MM.1S (cell line): ENCODE measurements at regions not wholly inside any gene's neighbourhood (a gene's known extent, or its start where the extent isn't known, plus 50 kb on each side); places are given as distances from the start of the nearest gene placed in this dataset.

Source experiments
- DNase-seq: peaks from one replicate; pipeline ENCODE4 v3.0.0-alpha.2; 2015
- H2AFZ ChIP-seq: fragments of 300-600 bp; sonication (generic); 2 replicates; pipeline ENCODE4 v1.6.0; 2016; ENCODE audit warnings: antibody characterized with exemption, low read length
- H3F3A ChIP-seq: fragments of 300-600 bp; sonication (generic); 2 replicates; pipeline ENCODE4 v1.6.1; 2016; ENCODE audit warnings: mild to moderate bottlenecking, antibody characterized with exemption, low read length, moderate library complexity, mixed read lengths; ENCODE audit not compliant: insufficient read depth
- H3K27ac ChIP-seq: fragments of 300-600 bp; sonication (generic); 2 replicates; pipeline ENCODE4 v1.5.1; 2016; ENCODE audit warnings: mild to moderate bottlenecking, low read length
- H3K27me3 ChIP-seq: fragments of 300-600 bp; sonication (generic); replicated peaks from 2 replicates; pipeline ENCODE4 v1.6.0; 2016; ENCODE audit warnings: low read length; ENCODE audit not compliant: insufficient read depth
- H3K36me3 ChIP-seq: fragments of 300-600 bp; sonication (generic); replicated peaks from 2 replicates; pipeline ENCODE4 v1.6.1; 2016; ENCODE audit warnings: mild to moderate bottlenecking, low read length, mixed read lengths; ENCODE audit not compliant: insufficient read depth
- H3K4me1 ChIP-seq: fragments of 300-600 bp; sonication (generic); 2 replicates; pipeline ENCODE4 v1.6.1; 2016; ENCODE audit warnings: low read length, mixed read lengths
- H3K4me2 ChIP-seq: fragments of 300-600 bp; sonication (generic); 2 replicates; pipeline ENCODE4 v1.6.0; 2016; ENCODE audit warnings: low read depth, low read length
- H3K4me3 ChIP-seq: fragments of 300-600 bp; sonication (generic); 2 replicates; pipeline ENCODE4 v1.5.1; 2016; ENCODE audit warnings: low read length, mixed read lengths
- H3K79me2 ChIP-seq: fragments of 300-600 bp; sonication (generic); 2 replicates; pipeline ENCODE4 v1.6.1; 2016; ENCODE audit warnings: mixed run types, low read length, mixed read lengths
- H3K9ac ChIP-seq: fragments of 300-600 bp; sonication (generic); 2 replicates; pipeline ENCODE4 v1.6.1; 2016; ENCODE audit warnings: low read length, mixed read lengths
- H3K9me2 ChIP-seq: fragments of 300-600 bp; sonication (generic); replicated peaks from 2 replicates; pipeline ENCODE4 v1.6.1; 2016; ENCODE audit warnings: mild to moderate bottlenecking, low read length, mixed read lengths; ENCODE audit not compliant: insufficient read depth
- H3K9me3 ChIP-seq: fragments of 300-600 bp; sonication (generic); replicated peaks from 2 replicates; pipeline ENCODE4 v1.6.1; 2016; ENCODE audit warnings: mild to moderate bottlenecking, low read length, mixed read lengths; ENCODE audit not compliant: insufficient read depth
- H4K20me1 ChIP-seq: fragments of 300-600 bp; sonication (generic); 2 replicates; pipeline ENCODE4 v1.6.1; 2016; ENCODE audit warnings: mild to moderate bottlenecking, low read length, moderate library complexity, mixed read lengths; ENCODE audit not compliant: insufficient read depth
- EZH2 ChIP-seq: fragments of 300-600 bp; sonication (generic); optimal IDR thresholded peaks from 2 replicates; pipeline ENCODE3; 2017; ENCODE audit warnings: low read depth, mild to moderate bottlenecking, antibody characterized with exemption, low read length, mixed read lengths
- EZH2phosphoT487 ChIP-seq: fragments of 300-600 bp; sonication (generic); IDR thresholded peaks from 2 replicates; pipeline ENCODE4 v1.6.1; 2018; ENCODE audit warnings: antibody characterized with exemption, low read length
- TF ChIP-seq, protein P1 (sequence below): fragments of 300-600 bp; sonication (generic); IDR thresholded peaks from 2 replicates; pipeline ENCODE4 v1.5.1; 2016; ENCODE audit warnings: antibody characterized with exemption, low read length, mixed read lengths

DNA sequence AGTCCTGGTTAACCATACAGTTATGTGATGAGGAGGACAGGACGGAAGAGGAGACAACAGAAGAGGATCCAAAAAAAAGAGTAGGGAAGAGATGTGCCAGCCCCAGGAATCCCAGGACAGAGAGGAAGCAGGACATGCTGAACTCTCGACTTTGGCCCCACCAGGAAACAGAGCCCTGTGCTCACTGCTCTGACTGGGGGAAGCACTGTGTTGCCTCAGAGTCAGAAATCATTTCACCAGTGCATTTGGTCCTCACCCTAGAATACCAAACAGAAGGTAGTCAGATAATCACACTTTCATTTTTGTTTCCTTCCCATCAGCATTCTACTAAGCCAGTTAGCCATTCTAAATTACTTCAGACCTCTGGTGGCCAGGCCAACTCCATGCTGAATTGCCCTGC lies 421.0 kb upstream of the CDH5 start:
- Histone ChIP-seq H3K27me3 (no peaks in the 10 kb centered on the region), H3K9me2 (no peaks in the 10 kb centered on the region), H3K4me3 (no peak overlapping the region), H3K27ac (no peak overlapping the region), H3K4me2 (no peak overlapping the region), H2AFZ (no peak overlapping the region), H3K4me1 (no peaks in the 10 kb centered on the region), H4K20me1 (no peaks in the 10 kb centered on the region), H3K9ac (no peak overlapping the region), H3K79me2 (no peaks in the 10 kb centered on the region), H3F3A (no peaks in the 10 kb centered on the region), H3K36me3 (no peaks in the 10 kb centered on the region), H3K9me3 (no peaks in the 10 kb centered on the region)
- no peak for TF ChIP-seq EZH2
- no peak for TF ChIP-seq EZH2phosphoT487
- TF ChIP-seq, protein P1, sequence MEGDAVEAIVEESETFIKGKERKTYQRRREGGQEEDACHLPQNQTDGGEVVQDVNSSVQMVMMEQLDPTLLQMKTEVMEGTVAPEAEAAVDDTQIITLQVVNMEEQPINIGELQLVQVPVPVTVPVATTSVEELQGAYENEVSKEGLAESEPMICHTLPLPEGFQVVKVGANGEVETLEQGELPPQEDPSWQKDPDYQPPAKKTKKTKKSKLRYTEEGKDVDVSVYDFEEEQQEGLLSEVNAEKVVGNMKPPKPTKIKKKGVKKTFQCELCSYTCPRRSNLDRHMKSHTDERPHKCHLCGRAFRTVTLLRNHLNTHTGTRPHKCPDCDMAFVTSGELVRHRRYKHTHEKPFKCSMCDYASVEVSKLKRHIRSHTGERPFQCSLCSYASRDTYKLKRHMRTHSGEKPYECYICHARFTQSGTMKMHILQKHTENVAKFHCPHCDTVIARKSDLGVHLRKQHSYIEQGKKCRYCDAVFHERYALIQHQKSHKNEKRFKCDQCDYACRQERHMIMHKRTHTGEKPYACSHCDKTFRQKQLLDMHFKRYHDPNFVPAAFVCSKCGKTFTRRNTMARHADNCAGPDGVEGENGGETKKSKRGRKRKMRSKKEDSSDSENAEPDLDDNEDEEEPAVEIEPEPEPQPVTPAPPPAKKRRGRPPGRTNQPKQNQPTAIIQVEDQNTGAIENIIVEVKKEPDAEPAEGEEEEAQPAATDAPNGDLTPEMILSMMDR: no peak
- DNase-seq: no peak

DNA sequence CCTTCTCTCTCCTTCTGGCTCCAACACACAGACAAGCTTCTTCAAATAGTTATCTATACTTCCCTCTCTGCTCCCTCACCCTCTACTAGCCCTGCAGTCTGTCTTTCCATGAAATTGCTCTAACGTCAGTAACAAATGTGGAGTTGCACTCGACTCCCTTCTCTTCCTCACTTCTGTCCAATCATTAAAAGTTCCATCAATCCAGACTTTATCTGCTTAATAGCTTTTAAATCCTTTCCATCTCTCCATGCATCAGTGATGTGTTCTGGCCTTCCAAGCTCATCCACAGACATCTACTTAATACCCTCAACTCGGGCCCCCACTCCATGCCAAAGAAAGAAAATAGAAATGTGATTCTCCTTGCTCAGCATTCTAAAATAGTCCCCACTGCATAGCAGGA lies 422.1 kb upstream of the CDH5 start:
- no peaks in the 10 kb centered on the region for H3K4me1 ChIP-seq
- no peaks in the 10 kb centered on the region for H3K36me3 ChIP-seq
- no peak overlapping the region for H3K4me3 ChIP-seq
- no peaks in the 10 kb centered on the region for H3K79me2 ChIP-seq
- no peaks in the 10 kb centered on the region for H3F3A ChIP-seq
- H2AFZ ChIP-seq: no peak overlapping the region
- H3K9me2 ChIP-seq: no peaks in the 10 kb centered on the region
- no peak overlapping the region for H3K27ac ChIP-seq
- H4K20me1 ChIP-seq: no peaks in the 10 kb centered on the region
- no peak overlapping the region for H3K4me2 ChIP-seq
- DNase-seq: no peak
- no peak overlapping the region for H3K9ac ChIP-seq
- TF ChIP-seq EZH2 (no peak), EZH2phosphoT487 (no peak)
- TF ChIP-seq, protein P1: no peak
- H3K27me3 ChIP-seq: no peaks in the 10 kb centered on the region
- H3K9me3 ChIP-seq: no peaks in the 10 kb centered on the region

DNA sequence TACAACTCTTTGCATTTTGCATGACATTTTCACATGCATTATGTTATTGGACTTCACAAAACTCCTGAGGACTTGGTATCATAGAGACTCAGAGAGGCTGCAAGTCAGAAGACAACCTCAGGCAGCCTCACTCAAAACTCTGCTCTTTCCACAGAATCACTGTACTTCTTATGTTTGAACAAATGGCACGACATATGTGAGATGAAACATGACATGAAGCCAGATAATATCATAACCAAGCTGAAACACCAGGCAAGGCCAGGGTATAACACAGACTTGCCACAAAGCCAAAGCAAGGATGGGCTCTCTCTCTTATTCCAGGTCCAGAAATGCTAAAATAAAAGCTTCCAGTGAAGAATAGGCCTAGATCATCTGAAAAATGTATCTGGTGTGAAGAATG lies 425.8 kb upstream of the CDH5 start:
- H3K4me3 ChIP-seq: no peak overlapping the region
- H3K9me2 ChIP-seq: no peaks in the 10 kb centered on the region
- no peak overlapping the region for H3K27ac ChIP-seq
- no peaks in the 10 kb centered on the region for H3F3A ChIP-seq
- no peak for DNase-seq
- no peaks in the 10 kb centered on the region for H3K27me3 ChIP-seq
- no peaks in the 10 kb centered on the region for H3K36me3 ChIP-seq
- no peak overlapping the region for H3K4me2 ChIP-seq
- H3K9me3 ChIP-seq: no peaks in the 10 kb centered on the region
- no peak overlapping the region for H2AFZ ChIP-seq
- TF ChIP-seq, protein P1: no peak
- no peak for TF ChIP-seq EZH2
- no peak for TF ChIP-seq EZH2phosphoT487
- H4K20me1 ChIP-seq: no peaks in the 10 kb centered on the region
- no peaks in the 10 kb centered on the region for H3K79me2 ChIP-seq
- H3K9ac ChIP-seq: no peak overlapping the region
- H3K4me1 ChIP-seq: no peaks in the 10 kb centered on the region
